T-helper 2 cell treated with Interferon-gamma antibody and Interleukin-4, amounts not matched to agents 5 μg/mL and 100 μg/mL, for 36 hours (primary cell): ENCODE measurements at regions not wholly inside any gene's neighbourhood (a gene's known extent, or its start where the extent isn't known, plus 50 kb on each side); places are given as distances from the start of the nearest gene placed in this dataset.

Experiments
- DNase-seq: peaks from one replicate; pipeline ENCODE4 v3.0.0; 2021; ENCODE audit warnings: low spot score
- H3K27ac Mint-ChIP-seq: one replicate; pipeline ENCODE4 v1.8.0; 2021; ENCODE audit warnings: mild to moderate bottlenecking, mixed read lengths
- H3K27me3 Mint-ChIP-seq: one replicate; pipeline ENCODE4 v1.8.0; 2021; ENCODE audit warnings: low read depth, mixed read lengths
- H3K36me3 Mint-ChIP-seq: one replicate; pipeline ENCODE4 v1.8.0; 2021; ENCODE audit warnings: low read depth, mixed read lengths
- H3K4me1 Mint-ChIP-seq: one replicate; pipeline ENCODE4 v1.8.0; 2021; ENCODE audit warnings: low read depth, mixed read lengths
- H3K4me3 Mint-ChIP-seq: one replicate; pipeline ENCODE4 v1.8.0; 2022; ENCODE audit warnings: mild to moderate bottlenecking, moderate library complexity, mixed read lengths
- H3K9me3 Mint-ChIP-seq: one replicate; pipeline ENCODE4 v1.8.0; 2021; ENCODE audit warnings: mixed read lengths

GRCh38 chr3:70899816-70900215 lies 587.4 kb upstream of the MDFIC2 start:
- H3K4me3 Mint-ChIP-seq: no peak overlapping the region
- no peak overlapping the region for H3K27ac Mint-ChIP-seq
- no peaks in the 10 kb centered on the region for H3K36me3 Mint-ChIP-seq
- peaks cover 6% of the 10 kb centered on the region for H3K9me3 Mint-ChIP-seq
- H3K4me1 Mint-ChIP-seq: no peaks in the 10 kb centered on the region
- DNase-seq: no peak
- H3K27me3 Mint-ChIP-seq: peaks cover 27% of the 10 kb centered on the region

- H3K27ac Mint-ChIP-seq: no peak overlapping the region
- H3K9me3 Mint-ChIP-seq: no peaks in the 10 kb centered on the region
- no peaks in the 10 kb centered on the region for H3K27me3 Mint-ChIP-seq
- no peak for DNase-seq
- no peak overlapping the region for H3K4me3 Mint-ChIP-seq
- H3K4me1 Mint-ChIP-seq: no peaks in the 10 kb centered on the region
- no peaks in the 10 kb centered on the region for H3K36me3 Mint-ChIP-seq
These were observed 577.6 kb upstream of the MDFIC2 start for GRCh38 chr3:70890020-70890394.

GRCh38 chr3:70889162-70890019 lies 577.0 kb upstream of the MDFIC2 start:
- Mint-ChIP-seq H3K27ac (no peak overlapping the region), H3K4me3 (no peak overlapping the region), H3K36me3 (no peaks in the 10 kb centered on the region), H3K9me3 (no peaks in the 10 kb centered on the region), H3K27me3 (no peaks in the 10 kb centered on the region), H3K4me1 (no peaks in the 10 kb centered on the region)
- DNase-seq: no peak

- Mint-ChIP-seq H3K4me1 (no peaks in the 10 kb centered on the region), H3K4me3 (no peak overlapping the region), H3K9me3 (no peaks in the 10 kb centered on the region), H3K27ac (no peak overlapping the region), H3K36me3 (no peaks in the 10 kb centered on the region), H3K27me3 (no peaks in the 10 kb centered on the region)
- no peak for DNase-seq
These were observed 573.2 kb upstream of the MDFIC2 start for GRCh38 chr3:70885636-70886035.

GRCh38 chr3:70882104-70882503 lies 569.7 kb upstream of the MDFIC2 start:
- H3K36me3 Mint-ChIP-seq: no peaks in the 10 kb centered on the region
- no peaks in the 10 kb centered on the region for H3K4me1 Mint-ChIP-seq
- H3K4me3 Mint-ChIP-seq: no peak overlapping the region
- no peaks in the 10 kb centered on the region for H3K27me3 Mint-ChIP-seq
- DNase-seq: no peak
- H3K9me3 Mint-ChIP-seq: peaks cover 8% of the 10 kb centered on the region
- H3K27ac Mint-ChIP-seq: no peak overlapping the region

- H3K27me3 Mint-ChIP-seq: no peaks in the 10 kb centered on the region
- H3K36me3 Mint-ChIP-seq: no peaks in the 10 kb centered on the region
- DNase-seq: no peak
- no peak overlapping the region for H3K27ac Mint-ChIP-seq
- H3K9me3 Mint-ChIP-seq: peaks cover 8% of the 10 kb centered on the region
- no peak overlapping the region for H3K4me3 Mint-ChIP-seq
- H3K4me1 Mint-ChIP-seq: no peaks in the 10 kb centered on the region
These were observed 568.0 kb upstream of the MDFIC2 start for GRCh38 chr3:70880421-70880820.

GRCh38 chr3:70876154-70876553 lies 563.7 kb upstream of the MDFIC2 start:
- Mint-ChIP-seq H3K27me3 (no peaks in the 10 kb centered on the region), H3K36me3 (no peaks in the 10 kb centered on the region), H3K4me3 (no peak overlapping the region), H3K27ac (no peak overlapping the region), H3K9me3 (peaks cover 19% of the 10 kb centered on the region), H3K4me1 (no peaks in the 10 kb centered on the region)
- no peak for DNase-seq

- no peaks in the 10 kb centered on the region for H3K4me1 Mint-ChIP-seq
- H3K9me3 Mint-ChIP-seq: peaks cover 14% of the 10 kb centered on the region
- DNase-seq: no peak
- no peak overlapping the region for H3K4me3 Mint-ChIP-seq
- no peak overlapping the region for H3K27ac Mint-ChIP-seq
- H3K36me3 Mint-ChIP-seq: no peaks in the 10 kb centered on the region
- no peaks in the 10 kb centered on the region for H3K27me3 Mint-ChIP-seq
These were observed 561.8 kb upstream of the MDFIC2 start for GRCh38 chr3:70874196-70874595.

- no peak for DNase-seq
- Mint-ChIP-seq H3K4me3 (no peak overlapping the region), H3K36me3 (no peaks in the 10 kb centered on the region), H3K4me1 (no peaks in the 10 kb centered on the region), H3K27me3 (no peaks in the 10 kb centered on the region), H3K27ac (no peak overlapping the region), H3K9me3 (peaks cover 11% of the 10 kb centered on the region)
These were observed 561.2 kb upstream of the MDFIC2 start for GRCh38 chr3:70873686-70874085.

- peaks cover 11% of the 10 kb centered on the region for H3K9me3 Mint-ChIP-seq
- no peak overlapping the region for H3K4me3 Mint-ChIP-seq
- no peaks in the 10 kb centered on the region for H3K4me1 Mint-ChIP-seq
- H3K27ac Mint-ChIP-seq: no peak overlapping the region
- H3K27me3 Mint-ChIP-seq: no peaks in the 10 kb centered on the region
- no peak for DNase-seq
- H3K36me3 Mint-ChIP-seq: no peaks in the 10 kb centered on the region
These were observed 559.6 kb upstream of the MDFIC2 start for GRCh38 chr3:70871909-70872656.

- Mint-ChIP-seq H3K9me3 (peaks cover 11% of the 10 kb centered on the region), H3K27ac (no peak overlapping the region), H3K4me1 (no peaks in the 10 kb centered on the region), H3K4me3 (no peak overlapping the region), H3K27me3 (peaks cover 2% of the 10 kb centered on the region), H3K36me3 (no peaks in the 10 kb centered on the region)
- DNase-seq: no peak
These were observed 558.1 kb upstream of the MDFIC2 start for GRCh38 chr3:70870576-70870975.

GRCh38 chr3:70868561-70868960 lies 556.1 kb upstream of the MDFIC2 start:
- no peaks in the 10 kb centered on the region for H3K4me1 Mint-ChIP-seq
- H3K9me3 Mint-ChIP-seq: peaks cover 15% of the 10 kb centered on the region
- DNase-seq: no peak
- H3K27me3 Mint-ChIP-seq: peaks cover 8% of the 10 kb centered on the region
- H3K4me3 Mint-ChIP-seq: no peak overlapping the region
- no peak overlapping the region for H3K27ac Mint-ChIP-seq
- H3K36me3 Mint-ChIP-seq: no peaks in the 10 kb centered on the region

GRCh38 chr3:70863049-70863448 lies 550.6 kb upstream of the MDFIC2 start:
- no peak for DNase-seq
- Mint-ChIP-seq H3K4me1 (no peaks in the 10 kb centered on the region), H3K36me3 (no peaks in the 10 kb centered on the region), H3K27me3 (peaks cover 32% of the 10 kb centered on the region), H3K27ac (no peak overlapping the region), H3K4me3 (no peak overlapping the region), H3K9me3 (peaks cover 3% of the 10 kb centered on the region)

- no peak overlapping the region for H3K27ac Mint-ChIP-seq
These were observed 549.4 kb upstream of the MDFIC2 start for GRCh38 chr3:70861855-70862254.

More at GRCh38 chr3:70861855-70862254, 549.4 kb upstream of the MDFIC2 start:
- H3K36me3 Mint-ChIP-seq: no peaks in the 10 kb centered on the region
- H3K4me3 Mint-ChIP-seq: no peak overlapping the region
- peaks cover 3% of the 10 kb centered on the region for H3K9me3 Mint-ChIP-seq
- no peaks in the 10 kb centered on the region for H3K4me1 Mint-ChIP-seq
- peaks cover 32% of the 10 kb centered on the region for H3K27me3 Mint-ChIP-seq
- no peak for DNase-seq
